ENCODE measurements at regions not wholly inside any gene's neighbourhood (a gene's known extent, or its start where the extent isn't known, plus 50 kb on each side); places are given as distances from the start of the nearest gene placed in this dataset.
A peak's percentile ranks its signal among the peaks of the same experiment; 100 is the strongest.

GRCh38 chr4:138728566-138728965 lies 287.0 kb upstream of the NOCT start:
- DNase-seq: no peak
- intact Hi-C loops (cut with DNase I): no loop called here

GRCh38 chr4:138727731-138728130 lies 287.9 kb upstream of the NOCT start:
- intact Hi-C loops (cut with DNase I): no loop called here
- DNase-seq: no peak

DNA sequence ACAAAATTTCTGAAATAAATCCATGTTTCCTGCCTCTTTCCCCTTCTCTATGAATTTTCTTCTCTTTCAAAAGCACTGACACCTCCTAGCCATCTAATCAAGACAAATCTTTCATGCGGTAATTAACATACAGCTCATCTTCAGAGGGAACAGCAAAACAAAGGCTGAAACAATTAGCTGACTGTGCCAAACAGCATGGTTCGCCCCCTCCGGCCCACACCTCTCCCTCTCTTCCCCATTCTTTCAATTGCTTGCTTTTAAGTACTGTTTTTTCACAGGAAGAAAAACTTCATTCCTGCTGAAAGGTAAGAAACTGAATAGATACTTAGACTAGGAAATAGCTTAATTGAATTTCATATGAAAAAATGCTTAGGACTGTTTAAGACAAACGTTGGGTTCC lies 291.1 kb upstream of the NOCT start:
- peak in 8 of 42 donors; percentile 6 to 31 (median 19) for DNase-seq
- intact Hi-C loops (cut with DNase I): no loop called here

DNA sequence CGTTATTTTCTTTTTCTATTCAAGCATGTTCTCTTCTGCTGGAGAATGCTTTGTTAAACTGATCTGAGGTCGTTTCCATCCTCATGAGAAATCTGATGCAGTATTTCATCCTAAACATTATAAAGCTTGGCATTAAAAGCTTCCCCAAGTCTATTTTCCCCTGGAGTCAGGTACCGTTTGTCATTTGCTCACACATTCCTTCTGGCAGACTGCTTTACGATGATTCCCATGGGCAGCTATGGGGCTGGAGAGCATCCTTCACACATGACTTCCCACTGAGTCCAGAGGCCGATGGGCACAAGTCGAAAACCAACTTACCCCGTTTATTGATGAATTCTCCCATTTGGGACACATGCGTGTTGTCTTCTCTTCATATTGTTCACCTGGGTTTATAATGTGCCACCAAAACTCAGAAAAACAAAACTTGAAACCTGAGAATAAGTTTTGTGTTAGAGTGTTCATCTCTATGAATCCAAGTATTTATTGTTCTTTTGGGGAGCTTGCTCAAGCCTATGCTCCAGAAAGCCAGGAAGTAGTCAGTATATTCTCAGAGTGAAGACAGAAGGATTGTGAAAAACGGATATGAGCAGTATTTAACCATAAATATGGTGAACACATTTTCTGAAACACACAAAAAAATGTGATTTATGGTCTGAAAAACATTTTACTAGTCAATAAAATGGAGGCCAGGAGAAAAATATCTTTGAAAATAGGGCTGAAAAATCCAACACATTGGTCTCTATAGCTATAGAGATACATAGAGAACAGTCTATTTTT lies 298.8 kb upstream of the NOCT start:
- intact Hi-C loops (cut with DNase I): no loop called here
- DNase-seq: no peak

GRCh38 chr4:138710297-138710696 lies 305.3 kb upstream of the NOCT start:
- intact Hi-C loops (cut with DNase I): no loop called here
- DNase-seq: no peak

DNA sequence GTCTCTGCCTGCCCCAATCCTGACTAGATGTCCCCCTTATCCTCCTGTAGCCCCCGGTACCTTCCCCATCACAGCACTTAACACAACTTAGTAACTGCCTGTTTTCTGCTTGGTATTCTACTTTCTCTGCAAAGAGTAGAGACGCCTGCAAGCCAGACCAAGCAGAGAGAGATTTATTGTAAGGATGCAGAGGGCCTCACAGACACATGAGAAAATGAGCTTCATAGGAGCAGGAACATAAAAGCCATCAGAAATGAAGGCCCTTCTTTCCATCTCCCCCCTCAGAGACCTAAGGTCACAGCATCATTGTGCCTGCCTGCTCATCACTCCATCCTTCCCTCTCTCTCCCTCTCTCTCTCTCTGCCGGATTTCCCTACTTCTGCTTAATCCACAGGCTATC lies 305.7 kb upstream of the NOCT start:
- intact Hi-C loops (cut with DNase I): no loop called here
- no peak for DNase-seq

GRCh38 chr4:138707746-138708677 lies 307.6 kb upstream of the NOCT start:
- DNase-seq: peak in 1 of 42 donors; percentile 9

GRCh38 chr4:138706201-138706600 lies 309.4 kb upstream of the NOCT start:
- intact Hi-C loops (cut with DNase I): no loop called here

More at GRCh38 chr4:138707746-138708677, 307.6 kb upstream of the NOCT start:
- intact Hi-C loops (cut with DNase I): no loop called here

GRCh38 chr4:138702190-138702824 lies 313.3 kb upstream of the NOCT start:
- intact Hi-C loops (cut with DNase I): no loop called here
- DNase-seq: no peak

More at GRCh38 chr4:138706201-138706600, 309.4 kb upstream of the NOCT start:
- no peak for DNase-seq

GRCh38 chr4:138698641-138699040 lies 316.9 kb upstream of the NOCT start:
- intact Hi-C loops (cut with DNase I): no loop called here
- no peak for DNase-seq

DNA sequence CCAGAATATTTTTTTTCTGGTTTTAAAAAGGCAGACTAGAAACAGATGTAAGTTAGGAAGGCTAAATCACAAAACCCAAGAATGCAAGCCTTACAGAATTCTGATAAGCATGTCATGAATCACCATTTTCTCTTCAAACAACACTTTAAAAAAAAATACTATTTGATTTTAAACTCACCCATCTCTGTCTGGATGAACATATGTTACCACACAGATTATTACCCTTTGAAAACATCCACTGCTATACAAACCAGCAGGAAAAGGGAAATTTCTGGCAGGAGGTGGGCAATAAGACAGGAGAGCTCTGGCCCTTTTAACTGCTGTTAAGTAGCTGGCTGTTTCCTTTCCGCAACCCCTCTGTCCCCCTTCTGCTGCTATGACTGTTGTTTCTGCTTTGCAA lies 317.7 kb upstream of the NOCT start:
- intact Hi-C loops (cut with DNase I): no loop called here
- DNase-seq: no peak

- DNase-seq: no peak
- intact Hi-C loops (cut with DNase I): no loop called here
Measured at GRCh38 chr4:138696771-138697170, 318.8 kb upstream of the NOCT start.

- DNase-seq: no peak
- intact Hi-C loops (cut with DNase I): no loop called here
Measured at GRCh38 chr4:138696058-138696457, 319.5 kb upstream of the NOCT start.

GRCh38 chr4:138693526-138693925 lies 322.1 kb upstream of the NOCT start:
- no peak for DNase-seq
- intact Hi-C loops (cut with DNase I): no loop called here

GRCh38 chr4:138692411-138692810 lies 323.2 kb upstream of the NOCT start:
- intact Hi-C loops (cut with DNase I): no loop called here
- DNase-seq: no peak

- intact Hi-C loops (cut with DNase I): no loop called here
- DNase-seq: no peak
Measured at GRCh38 chr4:138689593-138689992, 326.0 kb upstream of the NOCT start.

GRCh38 chr4:138689187-138689586 lies 326.4 kb upstream of the NOCT start:
- intact Hi-C loops (cut with DNase I): no loop called here
- no peak for DNase-seq

GRCh38 chr4:138688408-138689085 lies 327.0 kb upstream of the NOCT start:
- DNase-seq: no peak
- intact Hi-C loops (cut with DNase I): no loop called here
